ENCODE measurements at regions not wholly inside any gene's neighbourhood (a gene's known extent, or its start where the extent isn't known, plus 50 kb on each side); places are given as distances from the start of the nearest gene placed in this dataset.

GRCh38 chr2:15841776-15842560, 98.4 kb upstream of the MYCN start:
- no peak overlapping the region for H3K27ac Mint-ChIP-seq

More at GRCh38 chr2:15841776-15842560, 98.4 kb upstream of the MYCN start:
- TF ChIP-seq CBFB (CRISPR knock-in tag; IDR thresholded peaks at IDR 0.05; ENCODE audit: low read depth) (no peak), ZNF425 (CRISPR knock-in tag; conservative IDR thresholded peaks at IDR 0.05) (no peak), AFF4 (CRISPR knock-in tag; IDR thresholded peaks at IDR 0.05; ENCODE audit: borderline replicate concordance) (no peak), SOX15 (CRISPR knock-in tag; IDR thresholded peaks at IDR 0.05) (no peak), ZNF138 (CRISPR knock-in tag; conservative IDR thresholded peaks at IDR 0.05) (no peak), CREM (CRISPR knock-in tag; IDR thresholded peaks at IDR 0.05) (no peak), NFATC4 (CRISPR knock-in tag; IDR thresholded peaks at IDR 0.05) (no peak), FOXP1 (CRISPR knock-in tag; IDR thresholded peaks at IDR 0.05; ENCODE audit: borderline replicate concordance) (no peak), ESRRA (CRISPR knock-in tag; IDR thresholded peaks at IDR 0.05; ENCODE audit: borderline replicate concordance) (no peak), ZNF121 (CRISPR knock-in tag; IDR thresholded peaks at IDR 0.05) (no peak), TP53 (CRISPR knock-in tag; IDR thresholded peaks at IDR 0.05) (no peak), RELA (CRISPR knock-in tag; IDR thresholded peaks at IDR 0.05; ENCODE audit: borderline replicate concordance) (no peak), CTCF (IDR thresholded peaks at IDR 0.05) (no peak), IRF2 (CRISPR knock-in tag; IDR thresholded peaks at IDR 0.05; ENCODE audit: borderline replicate concordance, low read depth) (no peak), ZNF532 (CRISPR knock-in tag; IDR thresholded peaks at IDR 0.05; ENCODE audit: borderline replicate concordance) (no peak), ATF3 (CRISPR knock-in tag; conservative IDR thresholded peaks at IDR 0.05) (no peak), HMGXB4 (CRISPR knock-in tag; IDR thresholded peaks at IDR 0.05) (no peak), PRRX2 (CRISPR knock-in tag; IDR thresholded peaks at IDR 0.05) (no peak), ZNF317 (CRISPR knock-in tag; IDR thresholded peaks at IDR 0.05; ENCODE audit: borderline replicate concordance, low read depth) (no peak)
- ATAC-seq, result no peak
- Mint-ChIP-seq H3K4me3 (no peak overlapping the region), H3K27me3 (ENCODE audit: low read depth) (no peaks in the 10 kb centered on the region), H3K4me1 (peaks cover 10% of the 10 kb centered on the region; the same call in 1 of the 2 replicates), H3K36me3 (no peaks in the 10 kb centered on the region), H3K9me3 (no peaks in the 10 kb centered on the region)
- ChIA-PET CTCF (no interaction called here), POLR2A (no interaction called here)
- DNase-seq (ENCODE audit: low spot score), result no peak
